ENCODE measurements at regions not wholly inside any gene's neighbourhood (a gene's known extent, or its start where the extent isn't known, plus 50 kb on each side); places are given as distances from the start of the nearest gene placed in this dataset.

DNA sequence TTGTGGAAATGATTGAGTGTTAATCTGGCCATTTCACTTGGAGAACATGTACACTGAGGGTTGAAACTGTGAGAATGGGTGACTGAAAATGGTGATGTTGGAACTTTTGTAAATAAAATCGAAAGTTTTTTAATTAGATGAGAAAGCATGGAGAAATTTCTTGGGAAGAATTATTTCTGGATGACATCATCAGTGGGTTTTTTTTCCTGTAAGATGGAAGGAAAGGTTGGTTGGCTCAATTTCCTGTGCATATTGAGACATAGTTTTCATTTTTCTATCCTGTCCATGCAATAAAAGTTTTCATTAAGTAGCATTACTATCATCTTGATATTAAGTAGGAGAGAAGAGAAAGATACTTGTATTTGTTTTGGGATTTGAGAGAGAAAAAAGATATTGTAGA is 120.6 kb upstream of the HTR2A start:
- dilution Hi-C loops (cut with HindIII; ENCODE audit: low sequenced_read_pairs, unreplicated experiment) (no loop called here), in situ Hi-C loops (cut with MboI; ENCODE audit: low sequenced_read_pairs) (no loop called here), intact Hi-C loops (cut with micrococcal nuclease) (no loop called here)
- DNase-seq (peak; percentile 28), ATAC-seq (ENCODE audit: low read depth) (no peak)
- Histone ChIP-seq H2BK120ac (ENCODE audit: low read depth, low read length) (peak overlapping the region; percentile 27; the same call in 1 of the 2 replicates), H3K14ac (replicated peaks; ENCODE audit: low read depth, low read length) (peak overlapping the region; percentile 56; the same call in 1 of the 2 replicates), H3K79me1 (ENCODE audit: low read depth in 1 of 2, low read length in 2 of 2) (no peaks in the 10 kb centered on the region), H3K23ac (ENCODE audit: low read depth, low read length) (no peak overlapping the region), H3K4ac (ENCODE audit: low read depth, low read length) (no peak overlapping the region; the same call in 1 of the 2 replicates), H3K4me1 (ENCODE audit: control insufficient read depth, insufficient read depth, low read length) (no peaks in the 10 kb centered on the region), H3K27me3 (ENCODE audit: control insufficient read depth, insufficient read depth, low read length) (no peaks in the 10 kb centered on the region), H2BK20ac (ENCODE audit: low read depth, low read length) (no peak overlapping the region), H3K27ac (ENCODE audit: insufficient read depth, low read length) (no peak overlapping the region), H2AK5ac (ENCODE audit: low read depth, low read length) (no peak overlapping the region), H3K4me3 (ENCODE audit: insufficient read depth, low read depth, low read length) (no peak overlapping the region), H4K20me1 (ENCODE audit: insufficient read depth, low read length) (no peaks in the 10 kb centered on the region), H3K9ac (ENCODE audit: low read depth, low read length) (no peak overlapping the region), H4K5ac (ENCODE audit: low read depth, low read length) (no peak overlapping the region), H2BK5ac (ENCODE audit: low read depth, low read length, poor library complexity, severe bottlenecking) (no peak overlapping the region), H4K91ac (ENCODE audit: insufficient read depth, low read depth, low read length) (no peak overlapping the region), H2AFZ (replicated peaks; ENCODE audit: low read length, poor library complexity) (no peak overlapping the region), H2AK9ac (replicated peaks; ENCODE audit: low read depth, low read length, poor library complexity) (no peak overlapping the region), H3K56ac (ENCODE audit: extremely low read depth, insufficient read depth, low read length) (no peak overlapping the region), H2BK15ac (ENCODE audit: low read depth, low read length) (no peak overlapping the region), H3K36me3 (ENCODE audit: control insufficient read depth, insufficient read depth, low read length) (no peaks in the 10 kb centered on the region), H3K9me3 (ENCODE audit: control insufficient read depth, insufficient read depth, low read length) (no peaks in the 10 kb centered on the region), H3K18ac (ENCODE audit: low read depth, low read length) (no peak overlapping the region), H4K8ac (ENCODE audit: low read depth in 2 of 2, low read length in 2 of 2) (no peak overlapping the region), H3K4me2 (ENCODE audit: low read depth, low read length) (no peak overlapping the region), H3K9me1 (ENCODE audit: insufficient read depth, low read length) (no peaks in the 10 kb centered on the region)
- 80 to 100% methylated on average over 1 of the region's 1 CpG for WGBS, 2 experiments (ENCODE audit: extremely low coverage in 2 of 2, insufficient read length in 1 of 2)
- BruUV-seq (replicated peaks), result no TSS peak
- TF ChIP-seq NFE2L2 (IDR thresholded peaks at IDR 0.05; ENCODE audit: low read depth, low read length) (no peak), CHD1 (IDR thresholded peaks at IDR 0.05; ENCODE audit: low read depth, low read length) (no peak), CEBPB (IDR thresholded peaks at IDR 0.05; ENCODE audit: low read depth, low read length) (no peak), FOS (IDR thresholded peaks at IDR 0.05; ENCODE audit: low read depth, low read length) (no peak), RCOR1 (IDR thresholded peaks at IDR 0.05; ENCODE audit: insufficient replicate concordance, low read length) (no peak), RAD21 (IDR thresholded peaks at IDR 0.05; ENCODE audit: low read length) (no peak), SMC3 (IDR thresholded peaks at IDR 0.05; ENCODE audit: low read depth, low read length) (no peak), MAZ (IDR thresholded peaks at IDR 0.05; ENCODE audit: borderline replicate concordance, low read depth, low read length) (no peak), MXI1 (IDR thresholded peaks at IDR 0.05; ENCODE audit: borderline replicate concordance, low read depth, low read length) (no peak), RFX5 (IDR thresholded peaks at IDR 0.05; ENCODE audit: low read depth, low read length) (no peak)
- TF ChIP-seq, protein P1, sequence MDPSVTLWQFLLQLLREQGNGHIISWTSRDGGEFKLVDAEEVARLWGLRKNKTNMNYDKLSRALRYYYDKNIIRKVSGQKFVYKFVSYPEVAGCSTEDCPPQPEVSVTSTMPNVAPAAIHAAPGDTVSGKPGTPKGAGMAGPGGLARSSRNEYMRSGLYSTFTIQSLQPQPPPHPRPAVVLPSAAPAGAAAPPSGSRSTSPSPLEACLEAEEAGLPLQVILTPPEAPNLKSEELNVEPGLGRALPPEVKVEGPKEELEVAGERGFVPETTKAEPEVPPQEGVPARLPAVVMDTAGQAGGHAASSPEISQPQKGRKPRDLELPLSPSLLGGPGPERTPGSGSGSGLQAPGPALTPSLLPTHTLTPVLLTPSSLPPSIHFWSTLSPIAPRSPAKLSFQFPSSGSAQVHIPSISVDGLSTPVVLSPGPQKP (IDR thresholded peaks at IDR 0.05; ENCODE audit: borderline replicate concordance, low read depth, low read length), result no peak
- TF ChIP-seq, protein P2, sequence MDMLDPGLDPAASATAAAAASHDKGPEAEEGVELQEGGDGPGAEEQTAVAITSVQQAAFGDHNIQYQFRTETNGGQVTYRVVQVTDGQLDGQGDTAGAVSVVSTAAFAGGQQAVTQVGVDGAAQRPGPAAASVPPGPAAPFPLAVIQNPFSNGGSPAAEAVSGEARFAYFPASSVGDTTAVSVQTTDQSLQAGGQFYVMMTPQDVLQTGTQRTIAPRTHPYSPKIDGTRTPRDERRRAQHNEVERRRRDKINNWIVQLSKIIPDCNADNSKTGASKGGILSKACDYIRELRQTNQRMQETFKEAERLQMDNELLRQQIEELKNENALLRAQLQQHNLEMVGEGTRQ (IDR thresholded peaks at IDR 0.05; ENCODE audit: low read depth, low read length), result no peak
- CTCF ChIA-PET, result no interaction called here
- POLR2A ChIA-PET (ENCODE audit: unreplicated experiment), result no interaction called here
